CD14-positive monocyte (primary cell): ENCODE measurements at regions not wholly inside any gene's neighbourhood (a gene's known extent, or its start where the extent isn't known, plus 50 kb on each side); places are given as distances from the start of the nearest gene placed in this dataset.

Experiments used
- DNase-seq, 3 donors: peaks; one replicate each; pipeline ENCODE4 v3.0.0-alpha.2; 2011 to 2022
- H2AFZ ChIP-seq: 2 replicates; pipeline ENCODE4 v1.6.0; 2012; ENCODE audit warnings: mild to moderate bottlenecking, low read depth, low read length, inconsistent platforms; ENCODE audit not compliant: insufficient read depth, poor library complexity, severe bottlenecking
- H3K27ac ChIP-seq, 2 donors: 1 replicate in 1 of 2; 2 replicates in 1 of 2; pipeline ENCODE4 v1.5.1; 2012 to 2013; ENCODE audit warnings: low read length in 2 of 2, control low read depth in 1 of 2, inconsistent platforms in 1 of 2, low read depth in 1 of 2, mild to moderate bottlenecking in 1 of 2
- H3K27me3 ChIP-seq, 2 donors: one replicate each; pipeline versions ENCODE4 v1.6.0 to v1.6.1; 2011 to 2013; ENCODE audit warnings: low read length in 2 of 2; ENCODE audit not compliant: control insufficient read depth in 2 of 2, insufficient read depth in 2 of 2
- H3K36me3 ChIP-seq, 2 donors: replicated peaks in 1 of 2; 1 replicate in 1 of 2; 2 replicates in 1 of 2; pipeline versions ENCODE4 v1.5.1 to v1.6.1; 2012 to 2013; ENCODE audit warnings: low read length in 2 of 2, control low read depth in 1 of 2, inconsistent platforms in 1 of 2, mild to moderate bottlenecking in 1 of 2; ENCODE audit not compliant: insufficient read depth in 2 of 2, control insufficient read depth in 1 of 2
- H3K4me1 ChIP-seq, 2 donors: 1 replicate in 1 of 2; 2 replicates in 1 of 2; pipeline versions ENCODE4 v1.5.1 to v1.6.1; 2012 to 2013; ENCODE audit warnings: low read length in 2 of 2, control low read depth in 1 of 2, inconsistent platforms in 1 of 2, mild to moderate bottlenecking in 1 of 2, moderate library complexity in 1 of 2; ENCODE audit not compliant: insufficient read depth in 2 of 2, control insufficient read depth in 1 of 2
- H3K4me2 ChIP-seq: replicated peaks from 2 replicates; pipeline ENCODE3; 2012; ENCODE audit warnings: low read length, moderate library complexity, mild to moderate bottlenecking; ENCODE audit not compliant: poor library complexity, severe bottlenecking; ENCODE audit errors: extremely low read depth
- H3K4me3 ChIP-seq, 3 experiments: fragments of 200-600 bp in 1 of 3; sonication (generic) in 1 of 3; replicated peaks in 1 of 3; 1 replicate in 2 of 3; 2 replicates in 1 of 3; pipeline ENCODE4 v1.5.1; 2011 to 2013; ENCODE audit warnings: low read length in 3 of 3, mild to moderate bottlenecking in 3 of 3, control low read depth in 2 of 3, low read depth in 2 of 3, inconsistent platforms in 1 of 3, moderate library complexity in 1 of 3
- H3K79me2 ChIP-seq: 2 replicates; pipeline ENCODE4 v1.6.0; 2012; ENCODE audit warnings: mild to moderate bottlenecking, control low read depth, inconsistent platforms, low read length, moderate library complexity; ENCODE audit not compliant: insufficient read depth
- H3K9ac ChIP-seq: 2 replicates; pipeline ENCODE4 v1.6.0; 2017; ENCODE audit warnings: low read length, mild to moderate bottlenecking; ENCODE audit not compliant: insufficient read depth, poor library complexity, severe bottlenecking
- H3K9me3 ChIP-seq, 2 donors: replicated peaks in 1 of 2; 1 replicate in 1 of 2; 2 replicates in 1 of 2; pipeline versions ENCODE4 v1.5.1 to v1.6.1; 2012 to 2013; ENCODE audit warnings: low read length in 2 of 2, control low read depth in 1 of 2; ENCODE audit not compliant: control insufficient read depth in 1 of 2, insufficient read depth in 1 of 2
- H4K20me1 ChIP-seq: 2 replicates; pipeline ENCODE4 v1.6.0; 2012; ENCODE audit warnings: mild to moderate bottlenecking, low read length, control low read depth, moderate library complexity; ENCODE audit not compliant: insufficient read depth
- H3K27ac Mint-ChIP-seq, 7 donors: one replicate each; pipeline ENCODE4 v1.8.0; 2020; ENCODE audit warnings: mild to moderate bottlenecking in 7 of 7, mixed read lengths in 7 of 7, moderate library complexity in 6 of 7, inconsistent platforms in 2 of 7
- H3K27me3 Mint-ChIP-seq, 3 donors: one replicate each; pipeline ENCODE4 v1.8.0; 2021 to 2022; ENCODE audit warnings: low read depth in 3 of 3, mild to moderate bottlenecking in 3 of 3, mixed read lengths in 3 of 3, moderate library complexity in 3 of 3, inconsistent platforms in 1 of 3
- H3K36me3 Mint-ChIP-seq, 2 donors: one replicate each; pipeline ENCODE4 v1.8.0; 2020; ENCODE audit warnings: mixed read lengths in 2 of 2, inconsistent platforms in 1 of 2, mild to moderate bottlenecking in 1 of 2
- H3K4me1 Mint-ChIP-seq: one replicate; pipeline ENCODE4 v1.8.0; 2020; ENCODE audit warnings: mild to moderate bottlenecking, mixed read lengths
- H3K4me3 Mint-ChIP-seq, 2 donors: one replicate each; pipeline ENCODE4 v1.8.0; 2020; ENCODE audit warnings: mild to moderate bottlenecking in 2 of 2, mixed read lengths in 2 of 2, moderate library complexity in 1 of 2
- H3K9me3 Mint-ChIP-seq, 7 donors: one replicate each; pipeline ENCODE4 v1.8.0; 2020 to 2022; ENCODE audit warnings: mixed read lengths in 7 of 7, mild to moderate bottlenecking in 6 of 7, moderate library complexity in 6 of 7, inconsistent platforms in 2 of 7
- WGBS: methylation state at CpG from one replicate; pipeline ENCODE4 v1.1.5; 2013; ENCODE audit warnings: missing lambda C conversion rate; ENCODE audit not compliant: insufficient coverage; 5-methylcytosine and 5-hydroxymethylcytosine counted together
- intact Hi-C, 2 donors: fragments of 100-400 bp; cut with micrococcal nuclease; formaldehyde crosslinking; loops; one replicate each; pipeline versions ENCODE4 v1.15.0 to v1.15.1; 2023
- TF ChIP-seq, protein P1 (sequence below): fragments of 200-600 bp; IDR thresholded peaks from one replicate; pipeline ENCODE4 v1.8.0; 2022; ENCODE audit warnings: antibody characterized with exemption, mild to moderate bottlenecking

DNA sequence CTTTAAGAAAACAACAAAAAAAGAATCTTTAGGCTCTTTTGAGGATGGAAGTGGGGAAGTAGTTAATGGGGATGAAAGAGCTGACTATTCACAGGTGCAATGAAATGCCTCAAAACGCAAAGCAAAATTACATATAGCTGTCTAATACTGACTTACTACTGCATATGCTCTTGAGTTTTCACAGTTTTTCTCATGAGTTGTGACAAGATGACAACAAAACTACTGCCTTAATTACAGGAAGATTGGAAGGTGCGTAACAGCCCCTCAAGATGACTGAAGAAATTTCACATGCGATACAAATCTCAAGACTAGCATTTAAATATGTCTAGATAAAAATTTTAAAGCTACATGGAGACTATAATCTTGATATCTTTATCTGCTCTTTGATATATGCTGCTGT is 547.8 kb upstream of the POU3F2 start:
- Mint-ChIP-seq H3K4me3 (no peak overlapping the region), H3K27ac (no peak overlapping the region), H3K4me1 (no peaks in the 10 kb centered on the region), H3K27me3 (peaks cover 0 to 2% (median 0%) of the 10 kb centered on the region in 3 donors), H3K9me3 (peaks cover 0 to 3% (median 0%) of the 10 kb centered on the region in 7 donors), H3K36me3 (no peaks in the 10 kb centered on the region)
- TF ChIP-seq, protein P1, sequence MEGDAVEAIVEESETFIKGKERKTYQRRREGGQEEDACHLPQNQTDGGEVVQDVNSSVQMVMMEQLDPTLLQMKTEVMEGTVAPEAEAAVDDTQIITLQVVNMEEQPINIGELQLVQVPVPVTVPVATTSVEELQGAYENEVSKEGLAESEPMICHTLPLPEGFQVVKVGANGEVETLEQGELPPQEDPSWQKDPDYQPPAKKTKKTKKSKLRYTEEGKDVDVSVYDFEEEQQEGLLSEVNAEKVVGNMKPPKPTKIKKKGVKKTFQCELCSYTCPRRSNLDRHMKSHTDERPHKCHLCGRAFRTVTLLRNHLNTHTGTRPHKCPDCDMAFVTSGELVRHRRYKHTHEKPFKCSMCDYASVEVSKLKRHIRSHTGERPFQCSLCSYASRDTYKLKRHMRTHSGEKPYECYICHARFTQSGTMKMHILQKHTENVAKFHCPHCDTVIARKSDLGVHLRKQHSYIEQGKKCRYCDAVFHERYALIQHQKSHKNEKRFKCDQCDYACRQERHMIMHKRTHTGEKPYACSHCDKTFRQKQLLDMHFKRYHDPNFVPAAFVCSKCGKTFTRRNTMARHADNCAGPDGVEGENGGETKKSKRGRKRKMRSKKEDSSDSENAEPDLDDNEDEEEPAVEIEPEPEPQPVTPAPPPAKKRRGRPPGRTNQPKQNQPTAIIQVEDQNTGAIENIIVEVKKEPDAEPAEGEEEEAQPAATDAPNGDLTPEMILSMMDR, result no peak
- Histone ChIP-seq H3K4me2 (no peak overlapping the region), H3K4me3 (no peak overlapping the region), H3K36me3 (no peaks in the 10 kb centered on the region), H3K79me2 (no peaks in the 10 kb centered on the region), H3K27me3 (no peaks in the 10 kb centered on the region), H3K27ac (no peak overlapping the region), H3K9ac (no peak overlapping the region), H2AFZ (no peak overlapping the region), H4K20me1 (no peaks in the 10 kb centered on the region), H3K4me1 (no peaks in the 10 kb centered on the region), H3K9me3 (no peaks in the 10 kb centered on the region)
- intact Hi-C loops, result no loop called here
- no peak for DNase-seq
- WGBS, result no CpG with 5 or more reads among the region's 3 CpGs

DNA sequence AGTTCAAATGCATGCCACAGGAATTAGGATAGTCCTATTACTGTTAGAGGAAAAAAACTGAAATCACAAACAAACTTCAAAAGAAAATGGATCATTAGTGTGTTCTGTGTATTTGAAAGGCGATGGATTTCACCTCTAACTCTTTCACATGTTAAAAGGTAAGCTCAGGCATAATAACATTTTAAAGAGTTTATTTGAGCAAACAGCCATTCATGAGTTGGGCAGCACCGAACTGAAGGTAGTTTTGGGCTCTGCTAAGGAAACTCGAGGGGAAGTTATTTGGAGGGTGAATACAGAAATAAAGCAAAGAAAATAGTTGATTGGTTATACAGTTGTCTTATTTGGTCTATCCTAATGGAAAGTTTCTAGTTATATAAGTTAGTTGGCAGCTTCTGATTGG is 546.5 kb upstream of the POU3F2 start:
- no peak overlapping the region for H3K4me2 ChIP-seq
- 63% methylated on average over 2 of the region's 3 CpGs for WGBS
- H3K36me3 ChIP-seq, result no peaks in the 10 kb centered on the region
- no peaks in the 10 kb centered on the region for H3K36me3 Mint-ChIP-seq
- DNase-seq, result no peak
- H3K4me1 Mint-ChIP-seq, result no peaks in the 10 kb centered on the region
- TF ChIP-seq, protein P1, result no peak
- H3K27ac ChIP-seq, result no peak overlapping the region
- peaks cover 0 to 2% (median 0%) of the 10 kb centered on the region in 3 donors for H3K27me3 Mint-ChIP-seq
- H3K4me3 Mint-ChIP-seq, result no peak overlapping the region
- H3K79me2 ChIP-seq, result no peaks in the 10 kb centered on the region
- H3K27me3 ChIP-seq, result no peaks in the 10 kb centered on the region
- no peak overlapping the region for H2AFZ ChIP-seq
- no peaks in the 10 kb centered on the region for H3K9me3 ChIP-seq
- no peak overlapping the region for H3K9ac ChIP-seq
- no peaks in the 10 kb centered on the region for H4K20me1 ChIP-seq
- intact Hi-C loops, result no loop called here
- no peak overlapping the region for H3K27ac Mint-ChIP-seq
- no peaks in the 10 kb centered on the region for H3K4me1 ChIP-seq
- peaks cover 0 to 3% (median 0%) of the 10 kb centered on the region in 7 donors for H3K9me3 Mint-ChIP-seq
- H3K4me3 ChIP-seq, result no peak overlapping the region
